Activated CD8-positive, alpha-beta T cell treated with anti-CD3 and anti-CD28 coated beads, Interleukin-2, amount 10 ng/mL, durations not matched to agents 7 days and 5 days (primary cell): ENCODE measurements at regions not wholly inside any gene's neighbourhood (a gene's known extent, or its start where the extent isn't known, plus 50 kb on each side); places are given as distances from the start of the nearest gene placed in this dataset.
"Not testable (repeated sequence)": the region's sequence is repeated elsewhere in the genome, so short reads cannot be mapped to it uniquely, and the experiment has no call there.

ENCODE experiments used
- ATAC-seq: fragments of 150-1000 bp; cut with Tn5 transposase; one replicate; pipeline ENCODE4 v1.10.0; 2021; ENCODE audit warnings: moderate library complexity
- CTCF ChIA-PET: fragments of 350-600 bp; sonication (Branson Sonifier 250); formaldehyde crosslinking; loops from one replicate; lab custom pipeline; 2021; ENCODE audit warnings: antibody characterized with exemption; lab: Charles Lee
- POLR2A ChIA-PET: fragments of 350-600 bp; sonication (Branson Sonifier 250); formaldehyde crosslinking; loops from one replicate; lab custom pipeline; 2021; ENCODE audit warnings: antibody characterized with exemption; lab: Charles Lee
- DNase-seq: peaks from one replicate; pipeline ENCODE4 v3.0.0-alpha.2; 2020
- H3K27ac Mint-ChIP-seq: one replicate; pipeline ENCODE4 v1.8.0; 2021; ENCODE audit warnings: mild to moderate bottlenecking, mixed read lengths
- H3K27me3 Mint-ChIP-seq: one replicate; pipeline ENCODE4 v1.8.0; 2021; ENCODE audit warnings: low read depth, mixed read lengths
- H3K36me3 Mint-ChIP-seq: one replicate; pipeline ENCODE4 v1.8.0; 2021; ENCODE audit warnings: low read depth, mixed read lengths
- H3K4me1 Mint-ChIP-seq: one replicate; pipeline ENCODE4 v1.8.0; 2021; ENCODE audit warnings: low read depth, mixed read lengths
- H3K4me3 Mint-ChIP-seq: one replicate; pipeline ENCODE4 v1.8.0; 2021; ENCODE audit warnings: mild to moderate bottlenecking, mixed read lengths
- H3K9me3 Mint-ChIP-seq: one replicate; pipeline ENCODE4 v1.8.0; 2022; ENCODE audit warnings: mixed read lengths; ENCODE audit not compliant: insufficient read depth

- CTCF ChIA-PET, result no interaction called here
- no peak for DNase-seq
- H3K9me3 Mint-ChIP-seq, result peaks cover 20% of the 10 kb centered on the region
Observed at GRCh38 chr17:52938623-52939230, 780.2 kb upstream of the CA10 start.

DNA sequence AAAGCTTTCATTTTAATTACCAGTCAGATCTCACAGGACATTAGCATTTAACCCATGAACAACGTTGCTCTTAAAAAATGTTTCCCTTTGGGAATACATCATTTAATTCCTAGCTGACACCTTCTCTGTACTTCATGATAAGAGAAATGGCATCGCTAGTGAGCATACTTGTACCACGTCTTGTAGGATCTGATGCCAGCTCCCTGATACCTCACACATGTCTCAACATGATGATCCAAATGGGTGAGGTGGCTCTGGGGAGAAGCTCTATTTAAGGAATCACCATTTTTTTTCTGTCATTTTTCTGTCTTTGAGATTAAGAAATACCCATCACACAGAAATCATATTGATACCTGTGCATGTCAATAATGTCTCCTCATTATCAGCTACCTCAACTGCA, 772.1 kb upstream of the CA10 start:
- Mint-ChIP-seq H3K36me3 (no peaks in the 10 kb centered on the region), H3K9me3 (peaks cover 4% of the 10 kb centered on the region), H3K27ac (no peak overlapping the region), H3K4me3 (no peak overlapping the region), H3K27me3 (no peaks in the 10 kb centered on the region), H3K4me1 (no peaks in the 10 kb centered on the region)
- no peak for ATAC-seq
- ChIA-PET POLR2A (no interaction called here), CTCF (no interaction called here)
- no peak for DNase-seq

More at GRCh38 chr17:52938623-52939230, 780.2 kb upstream of the CA10 start:
- no peak for ATAC-seq
- no peak overlapping the region for H3K4me3 Mint-ChIP-seq
- H3K36me3 Mint-ChIP-seq, result no peaks in the 10 kb centered on the region
- POLR2A ChIA-PET, result no interaction called here
- no peaks in the 10 kb centered on the region for H3K4me1 Mint-ChIP-seq
- H3K27me3 Mint-ChIP-seq, result no peaks in the 10 kb centered on the region
- H3K27ac Mint-ChIP-seq, result no peak overlapping the region

DNA sequence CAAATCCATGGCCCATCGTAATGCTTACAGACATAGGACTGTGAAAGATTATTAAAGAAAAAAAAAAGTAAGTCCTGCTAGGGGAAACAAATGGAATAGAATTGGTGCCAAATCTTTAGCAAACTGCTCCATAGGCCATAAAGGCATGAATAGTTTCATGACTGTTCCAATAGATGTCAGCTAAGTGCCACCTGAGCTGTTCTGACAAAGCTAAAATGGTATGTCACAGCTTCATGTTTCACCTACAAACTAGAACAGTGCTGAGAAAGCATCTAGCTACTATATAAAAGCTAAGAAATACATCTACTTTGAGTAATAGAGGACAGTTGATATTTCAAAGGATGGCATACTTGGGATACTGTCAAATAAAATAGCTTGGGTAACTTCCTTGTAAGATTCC, 771.6 kb upstream of the CA10 start:
- CTCF ChIA-PET, result no interaction called here

DNA sequence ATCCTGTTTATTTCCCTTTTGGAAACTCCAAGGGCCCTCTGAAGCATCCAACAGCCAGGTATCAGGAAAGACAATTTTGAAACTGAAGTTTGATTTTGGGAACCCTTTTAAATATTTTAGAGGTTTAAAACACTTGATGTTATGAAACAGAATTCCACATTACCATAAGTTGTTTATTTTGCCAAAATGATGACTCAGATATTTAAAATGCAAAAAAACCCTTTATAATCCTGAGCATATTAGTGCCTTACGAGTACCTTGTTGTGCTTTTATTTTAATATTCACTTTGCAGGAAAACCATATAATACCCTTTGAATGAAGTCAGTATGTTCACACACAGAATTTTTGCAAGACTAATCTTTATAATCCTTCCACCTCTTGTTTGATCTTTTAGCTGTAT, 765.1 kb upstream of the CA10 start:
- no peaks in the 10 kb centered on the region for H3K27me3 Mint-ChIP-seq
- DNase-seq (no peak), ATAC-seq (no peak)
- no peak overlapping the region for H3K4me3 Mint-ChIP-seq
- no peaks in the 10 kb centered on the region for H3K9me3 Mint-ChIP-seq
- ChIA-PET POLR2A (no interaction called here), CTCF (no interaction called here)
- no peak overlapping the region for H3K27ac Mint-ChIP-seq
- H3K36me3 Mint-ChIP-seq, result no peaks in the 10 kb centered on the region
- no peaks in the 10 kb centered on the region for H3K4me1 Mint-ChIP-seq

More for the DNA sequence above, 771.6 kb upstream of the CA10 start:
- H3K4me3 Mint-ChIP-seq, result no peak overlapping the region
- no peaks in the 10 kb centered on the region for H3K27me3 Mint-ChIP-seq
- H3K27ac Mint-ChIP-seq, result no peak overlapping the region
- peaks cover 4% of the 10 kb centered on the region for H3K9me3 Mint-ChIP-seq
- POLR2A ChIA-PET, result no interaction called here
- ATAC-seq (no peak), DNase-seq (no peak)
- H3K4me1 Mint-ChIP-seq, result no peaks in the 10 kb centered on the region
- H3K36me3 Mint-ChIP-seq, result no peaks in the 10 kb centered on the region

DNA sequence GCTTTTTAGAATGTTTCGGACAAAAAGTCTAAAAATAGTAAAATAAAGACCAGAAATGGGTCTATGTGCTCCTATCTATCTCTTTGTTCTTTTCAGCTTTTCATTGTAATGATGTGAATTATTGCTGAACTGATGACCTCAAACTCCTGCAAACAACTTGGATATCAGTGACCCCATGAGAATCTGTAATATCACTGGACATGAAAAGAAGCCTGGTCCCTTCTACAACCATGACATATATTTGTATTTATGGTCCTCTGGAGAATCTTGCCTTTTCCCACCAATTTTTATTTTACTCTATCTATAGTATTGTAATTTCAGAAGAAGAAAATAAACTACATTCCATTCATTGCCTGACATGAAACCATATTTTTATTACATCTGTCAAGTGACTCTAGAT, 740.7 kb upstream of the CA10 start:
- CTCF ChIA-PET, result no interaction called here
- no peak for ATAC-seq

DNA sequence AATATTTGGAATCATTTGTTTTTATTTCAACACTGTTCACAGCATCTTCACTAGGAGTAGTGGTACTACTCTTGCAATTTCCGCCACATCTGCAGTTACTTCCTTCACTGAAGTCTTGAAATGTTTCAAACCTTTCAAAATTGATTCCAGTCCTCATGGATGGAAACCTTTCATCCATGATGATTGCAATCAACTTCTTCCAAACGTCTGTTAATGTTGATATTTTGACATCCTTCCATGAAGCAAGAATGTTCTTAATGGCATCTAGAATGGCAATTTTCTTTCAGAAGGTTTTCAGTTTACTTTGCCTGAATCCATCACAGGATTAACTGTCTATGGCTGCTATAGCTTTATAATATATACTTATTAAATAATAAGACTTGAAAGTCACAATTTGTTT, 736.8 kb upstream of the CA10 start:
- Mint-ChIP-seq H3K36me3 (no peaks in the 10 kb centered on the region), H3K27ac (no peak overlapping the region), H3K27me3 (no peaks in the 10 kb centered on the region), H3K4me3 (no peak overlapping the region), H3K4me1 (no peaks in the 10 kb centered on the region), H3K9me3 (peaks cover 7% of the 10 kb centered on the region)
- CTCF ChIA-PET, result no interaction called here
- no peak for ATAC-seq
- DNase-seq, result no peak
- POLR2A ChIA-PET, result no interaction called here

More for the DNA sequence above, 740.7 kb upstream of the CA10 start:
- Mint-ChIP-seq H3K4me1 (no peaks in the 10 kb centered on the region), H3K27me3 (no peaks in the 10 kb centered on the region), H3K27ac (no peak overlapping the region), H3K9me3 (peaks cover 4% of the 10 kb centered on the region), H3K36me3 (no peaks in the 10 kb centered on the region), H3K4me3 (no peak overlapping the region)
- POLR2A ChIA-PET, result no interaction called here
- no peak for DNase-seq

- no peak for DNase-seq
- no peak overlapping the region for H3K27ac Mint-ChIP-seq
- no peaks in the 10 kb centered on the region for H3K27me3 Mint-ChIP-seq
- ChIA-PET CTCF (no interaction called here), POLR2A (no interaction called here)
- H3K4me3 Mint-ChIP-seq, result no peak overlapping the region
- no peaks in the 10 kb centered on the region for H3K36me3 Mint-ChIP-seq
- H3K9me3 Mint-ChIP-seq, result peaks cover 7% of the 10 kb centered on the region
- H3K4me1 Mint-ChIP-seq, result no peaks in the 10 kb centered on the region
- no peak for ATAC-seq
Observed at GRCh38 chr17:52892334-52892733, 733.8 kb upstream of the CA10 start.

DNA sequence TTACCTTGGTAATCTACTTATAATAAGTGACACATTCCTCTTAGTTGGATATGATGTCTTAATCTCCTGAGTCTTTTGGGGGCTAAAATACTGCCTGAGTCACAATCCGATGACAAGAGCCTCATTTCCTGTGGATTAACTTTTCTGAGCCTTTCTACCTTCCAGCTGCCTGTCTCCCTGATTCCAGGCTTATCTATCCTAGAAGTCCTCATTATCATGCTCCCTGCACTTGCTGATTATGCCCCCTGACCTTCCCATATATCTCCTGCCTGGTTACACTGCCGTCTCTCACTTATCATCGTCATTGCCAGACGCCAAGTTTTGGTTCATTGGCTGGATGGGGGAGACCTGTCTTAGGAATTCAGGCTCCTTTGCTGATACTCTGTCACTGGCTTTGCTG, 727.4 kb upstream of the CA10 start:
- H3K4me3 Mint-ChIP-seq, result no peak overlapping the region

DNA sequence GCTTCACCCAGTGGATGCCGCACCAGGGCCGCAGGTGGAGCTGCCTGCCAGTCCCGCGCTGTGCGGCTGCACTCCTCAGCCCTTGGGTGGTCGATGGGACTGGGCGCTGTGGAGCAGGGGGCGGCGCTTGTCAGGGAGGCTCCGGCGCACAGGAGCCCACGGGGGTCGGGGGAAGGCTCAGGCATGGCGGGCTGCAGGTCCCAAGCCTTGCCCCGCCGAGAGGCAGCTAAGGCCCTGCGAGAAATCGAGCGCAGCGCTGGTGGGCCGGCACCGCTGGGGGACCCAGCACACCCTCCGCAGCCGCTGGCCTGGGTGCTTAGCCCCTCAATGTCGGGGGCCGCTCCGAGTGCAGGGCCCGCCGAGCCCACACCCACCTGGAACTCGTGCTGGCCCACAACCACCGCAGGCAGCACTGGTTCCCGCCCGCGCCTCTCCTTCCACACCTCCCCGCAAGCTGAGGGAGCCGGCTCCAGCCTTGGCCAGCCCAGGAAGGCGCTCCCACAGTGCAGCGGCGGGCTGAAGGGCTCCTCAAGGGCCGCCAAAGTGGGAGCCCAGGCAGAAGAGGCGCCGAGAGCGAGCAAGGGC, 725.5 kb upstream of the CA10 start:
- POLR2A ChIA-PET, H3K4me1 Mint-ChIP-seq: not testable (repeated sequence)

More for the DNA sequence above, 727.4 kb upstream of the CA10 start:
- ChIA-PET POLR2A (no interaction called here), CTCF (no interaction called here)
- Mint-ChIP-seq H3K9me3 (no peaks in the 10 kb centered on the region), H3K36me3 (no peaks in the 10 kb centered on the region), H3K27me3 (no peaks in the 10 kb centered on the region), H3K4me1 (no peaks in the 10 kb centered on the region), H3K27ac (no peak overlapping the region)
- no peak for ATAC-seq
- DNase-seq, result no peak

GRCh38 chr17:52846767-52847166, 688.3 kb upstream of the CA10 start:
- H3K27ac Mint-ChIP-seq, H3K27me3 Mint-ChIP-seq, CTCF ChIA-PET, H3K4me1 Mint-ChIP-seq, ATAC-seq, POLR2A ChIA-PET, DNase-seq, H3K36me3 Mint-ChIP-seq, H3K4me3 Mint-ChIP-seq: not testable (repeated sequence)
- peaks cover 10% of the 10 kb centered on the region for H3K9me3 Mint-ChIP-seq

More for the DNA sequence above, 725.5 kb upstream of the CA10 start:
- ATAC-seq, CTCF ChIA-PET, H3K36me3 Mint-ChIP-seq, DNase-seq, H3K27ac Mint-ChIP-seq, H3K4me3 Mint-ChIP-seq, H3K27me3 Mint-ChIP-seq, H3K9me3 Mint-ChIP-seq: not testable (repeated sequence)

- CTCF ChIA-PET, result no interaction called here
- POLR2A ChIA-PET, result no interaction called here
- H3K9me3 Mint-ChIP-seq, result peaks cover 24% of the 10 kb centered on the region
- no peaks in the 10 kb centered on the region for H3K4me1 Mint-ChIP-seq
- ATAC-seq (no peak), DNase-seq (no peak)
- no peak overlapping the region for H3K4me3 Mint-ChIP-seq
- no peaks in the 10 kb centered on the region for H3K36me3 Mint-ChIP-seq
- H3K27ac Mint-ChIP-seq, result no peak overlapping the region
- H3K27me3 Mint-ChIP-seq, result no peaks in the 10 kb centered on the region
Observed at GRCh38 chr17:52841971-52842370, 683.5 kb upstream of the CA10 start.

DNA sequence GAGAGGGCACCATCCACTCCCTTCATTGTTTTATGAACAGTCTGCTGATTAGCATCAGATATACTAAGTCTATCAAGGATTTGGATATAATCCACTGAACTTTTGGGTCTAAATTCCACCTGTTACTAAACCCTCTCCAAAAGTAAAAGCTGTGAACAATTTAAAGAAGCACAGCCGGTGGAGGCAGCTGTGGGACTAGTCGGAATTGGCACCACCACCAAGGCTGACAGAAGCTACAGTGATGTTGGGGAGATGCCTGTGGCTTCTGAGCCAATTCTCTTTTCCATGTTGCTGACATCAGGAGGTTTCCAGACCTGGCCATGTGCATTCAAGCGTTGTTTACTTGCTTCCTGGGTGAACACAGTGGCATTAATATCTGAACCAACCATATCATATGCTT, 679.0 kb upstream of the CA10 start:
- H3K36me3 Mint-ChIP-seq, result no peaks in the 10 kb centered on the region
- H3K4me1 Mint-ChIP-seq, result no peaks in the 10 kb centered on the region
- H3K4me3 Mint-ChIP-seq, result no peak overlapping the region
- no peaks in the 10 kb centered on the region for H3K27me3 Mint-ChIP-seq
- H3K27ac Mint-ChIP-seq, result no peak overlapping the region
- peaks cover 24% of the 10 kb centered on the region for H3K9me3 Mint-ChIP-seq
- DNase-seq, result no peak
- ChIA-PET POLR2A (no interaction called here), CTCF (no interaction called here)
- ATAC-seq, result no peak

GRCh38 chr17:52831536-52831935, 673.0 kb upstream of the CA10 start:
- H3K36me3 Mint-ChIP-seq, result no peaks in the 10 kb centered on the region

More at GRCh38 chr17:52831536-52831935, 673.0 kb upstream of the CA10 start:
- CTCF ChIA-PET, result no interaction called here
- Mint-ChIP-seq H3K4me3 (no peak overlapping the region), H3K27ac (no peak overlapping the region), H3K27me3 (no peaks in the 10 kb centered on the region), H3K4me1 (no peaks in the 10 kb centered on the region), H3K9me3 (peaks cover 9% of the 10 kb centered on the region)
- DNase-seq (no peak), ATAC-seq (no peak)
- POLR2A ChIA-PET, result no interaction called here
